BLaER1 (cell line): ENCODE measurements at regions not wholly inside any gene's neighbourhood (a gene's known extent, or its start where the extent isn't known, plus 50 kb on each side); places are given as distances from the start of the nearest gene placed in this dataset.
"Not testable (repeated sequence)": the region's sequence is repeated elsewhere in the genome, so short reads cannot be mapped to it uniquely, and the experiment has no call there.

Experiments
- H3K27ac ChIP-seq: shearing (Covaris generic); formaldehyde crosslinking; 2 replicates; pipeline ENCODE4 v1.8.1; 2022
- H3K27me3 ChIP-seq: shearing (Covaris generic); formaldehyde crosslinking; 2 replicates; pipeline ENCODE4 v1.8.1; 2022
- H3K36me3 ChIP-seq: shearing (Covaris generic); formaldehyde crosslinking; 2 replicates; pipeline ENCODE4 v1.8.1; 2022
- H3K4me1 ChIP-seq: shearing (Covaris generic); formaldehyde crosslinking; 2 replicates; pipeline ENCODE4 v1.8.1; 2022
- H3K4me2 ChIP-seq: shearing (Covaris generic); formaldehyde crosslinking; 2 replicates; pipeline ENCODE4 v1.8.1; 2022
- H3K4me3 ChIP-seq: shearing (Covaris generic); formaldehyde crosslinking; 2 replicates; pipeline ENCODE4 v1.8.1; 2022
- H3K9ac ChIP-seq: shearing (Covaris generic); formaldehyde crosslinking; 2 replicates; pipeline ENCODE4 v1.8.1; 2022
- H3K9me3 ChIP-seq: shearing (Covaris generic); formaldehyde crosslinking; 2 replicates; pipeline ENCODE4 v1.8.1; 2022
- H4K20me1 ChIP-seq: shearing (Covaris generic); formaldehyde crosslinking; 2 replicates; pipeline ENCODE4 v1.8.1; 2022
- Cebpa-rat ChIP-seq: shearing (Covaris generic); IDR thresholded peaks from 2 replicates; pipeline ENCODE4 v1.8.1; 2022

- Histone ChIP-seq H3K9me3 (no peaks in the 10 kb centered on the region; the same call in 1 of the 2 replicates), H4K20me1 (no peaks in the 10 kb centered on the region), H3K4me1 (no peaks in the 10 kb centered on the region), H3K36me3 (no peaks in the 10 kb centered on the region), H3K4me2 (no peak overlapping the region), H3K27me3 (no peaks in the 10 kb centered on the region), H3K4me3 (no peak overlapping the region), H3K27ac (no peak overlapping the region), H3K9ac (no peak overlapping the region)
- no peak for TF ChIP-seq Cebpa-rat
Measured at GRCh38 chr2:223176970-223177369, 125.0 kb downstream of the KCNE4 start.

GRCh38 chr2:223180463-223180862 is 128.5 kb downstream of the KCNE4 start:
- no peak overlapping the region for H3K9ac ChIP-seq
- TF ChIP-seq Cebpa-rat: no peak
- no peak overlapping the region for H3K4me3 ChIP-seq
- no peaks in the 10 kb centered on the region for H3K36me3 ChIP-seq
- no peaks in the 10 kb centered on the region for H3K27me3 ChIP-seq
- no peaks in the 10 kb centered on the region; the same call in 1 of the 2 replicates for H3K9me3 ChIP-seq
- no peaks in the 10 kb centered on the region for H4K20me1 ChIP-seq
- no peaks in the 10 kb centered on the region for H3K4me1 ChIP-seq
- H3K27ac ChIP-seq: no peak overlapping the region
- no peak overlapping the region for H3K4me2 ChIP-seq

- no peak for TF ChIP-seq Cebpa-rat
- Histone ChIP-seq H4K20me1 (no peaks in the 10 kb centered on the region), H3K36me3 (no peaks in the 10 kb centered on the region), H3K9ac (no peak overlapping the region), H3K27ac (no peak overlapping the region), H3K9me3 (no peaks in the 10 kb centered on the region; the same call in 1 of the 2 replicates), H3K4me2 (no peak overlapping the region), H3K4me3 (no peak overlapping the region), H3K27me3 (no peaks in the 10 kb centered on the region), H3K4me1 (no peaks in the 10 kb centered on the region)
Measured at GRCh38 chr2:223181561-223181960, 129.6 kb downstream of the KCNE4 start.

GRCh38 chr2:223182356-223182755 is 130.4 kb downstream of the KCNE4 start:
- Histone ChIP-seq H4K20me1 (no peaks in the 10 kb centered on the region), H3K4me1 (no peaks in the 10 kb centered on the region), H3K9ac (no peak overlapping the region), H3K27me3 (no peaks in the 10 kb centered on the region), H3K36me3 (no peaks in the 10 kb centered on the region), H3K4me3 (no peak overlapping the region), H3K4me2 (no peak overlapping the region), H3K27ac (no peak overlapping the region), H3K9me3 (no peaks in the 10 kb centered on the region; the same call in 1 of the 2 replicates)
- no peak for TF ChIP-seq Cebpa-rat

GRCh38 chr2:223185638-223186037 is 133.6 kb downstream of the KCNE4 start:
- no peak for TF ChIP-seq Cebpa-rat
- H3K4me1 ChIP-seq: no peaks in the 10 kb centered on the region
- no peak overlapping the region for H3K9ac ChIP-seq
- no peak overlapping the region for H3K4me3 ChIP-seq
- H3K9me3 ChIP-seq: no peaks in the 10 kb centered on the region; the same call in 1 of the 2 replicates
- H4K20me1 ChIP-seq: no peaks in the 10 kb centered on the region
- no peak overlapping the region for H3K27ac ChIP-seq
- H3K36me3 ChIP-seq: no peaks in the 10 kb centered on the region
- H3K4me2 ChIP-seq: no peak overlapping the region
- H3K27me3 ChIP-seq: no peaks in the 10 kb centered on the region

GRCh38 chr2:223187256-223187655 is 135.3 kb downstream of the KCNE4 start:
- Histone ChIP-seq H4K20me1 (no peaks in the 10 kb centered on the region), H3K9me3 (no peaks in the 10 kb centered on the region), H3K4me2 (no peak overlapping the region), H3K9ac (no peak overlapping the region), H3K36me3 (no peaks in the 10 kb centered on the region), H3K4me1 (no peaks in the 10 kb centered on the region), H3K27ac (no peak overlapping the region), H3K4me3 (no peak overlapping the region), H3K27me3 (no peaks in the 10 kb centered on the region)
- TF ChIP-seq Cebpa-rat: no peak

GRCh38 chr2:223190561-223191206 is 138.7 kb downstream of the KCNE4 start:
- H3K4me3 ChIP-seq, H3K27ac ChIP-seq, H4K20me1 ChIP-seq, H3K9ac ChIP-seq, H3K27me3 ChIP-seq, H3K9me3 ChIP-seq, H3K4me1 ChIP-seq, H3K4me2 ChIP-seq, H3K36me3 ChIP-seq: not testable (repeated sequence)

GRCh38 chr2:223196331-223196730 is 144.3 kb downstream of the KCNE4 start:
- Histone ChIP-seq H3K27ac (no peak overlapping the region), H3K27me3 (no peaks in the 10 kb centered on the region), H3K9ac (no peak overlapping the region), H3K36me3 (no peaks in the 10 kb centered on the region), H3K9me3 (no peaks in the 10 kb centered on the region), H3K4me1 (no peaks in the 10 kb centered on the region), H4K20me1 (no peaks in the 10 kb centered on the region), H3K4me3 (no peak overlapping the region), H3K4me2 (no peak overlapping the region)
- no peak for TF ChIP-seq Cebpa-rat

GRCh38 chr2:223197046-223197445 is 145.1 kb downstream of the KCNE4 start:
- Histone ChIP-seq H3K27me3 (no peaks in the 10 kb centered on the region), H3K9me3 (no peaks in the 10 kb centered on the region), H3K4me1 (no peaks in the 10 kb centered on the region), H4K20me1 (no peaks in the 10 kb centered on the region), H3K4me2 (no peak overlapping the region), H3K4me3 (no peak overlapping the region), H3K27ac (no peak overlapping the region), H3K36me3 (no peaks in the 10 kb centered on the region), H3K9ac (no peak overlapping the region)
- TF ChIP-seq Cebpa-rat: no peak

GRCh38 chr2:223199531-223200515 is 147.8 kb downstream of the KCNE4 start:
- Histone ChIP-seq H4K20me1 (no peaks in the 10 kb centered on the region), H3K4me3 (no peak overlapping the region), H3K27me3 (no peaks in the 10 kb centered on the region)

More at GRCh38 chr2:223199531-223200515, 147.8 kb downstream of the KCNE4 start:
- Histone ChIP-seq H3K4me2 (no peak overlapping the region), H3K9me3 (no peaks in the 10 kb centered on the region), H3K4me1 (no peaks in the 10 kb centered on the region), H3K27ac (no peak overlapping the region), H3K36me3 (no peaks in the 10 kb centered on the region), H3K9ac (no peak overlapping the region)
- TF ChIP-seq Cebpa-rat: no peak
